ENCODE measurements at regions not wholly inside any gene's neighbourhood (a gene's known extent, or its start where the extent isn't known, plus 50 kb on each side); places are given as distances from the start of the nearest gene placed in this dataset.

DNA sequence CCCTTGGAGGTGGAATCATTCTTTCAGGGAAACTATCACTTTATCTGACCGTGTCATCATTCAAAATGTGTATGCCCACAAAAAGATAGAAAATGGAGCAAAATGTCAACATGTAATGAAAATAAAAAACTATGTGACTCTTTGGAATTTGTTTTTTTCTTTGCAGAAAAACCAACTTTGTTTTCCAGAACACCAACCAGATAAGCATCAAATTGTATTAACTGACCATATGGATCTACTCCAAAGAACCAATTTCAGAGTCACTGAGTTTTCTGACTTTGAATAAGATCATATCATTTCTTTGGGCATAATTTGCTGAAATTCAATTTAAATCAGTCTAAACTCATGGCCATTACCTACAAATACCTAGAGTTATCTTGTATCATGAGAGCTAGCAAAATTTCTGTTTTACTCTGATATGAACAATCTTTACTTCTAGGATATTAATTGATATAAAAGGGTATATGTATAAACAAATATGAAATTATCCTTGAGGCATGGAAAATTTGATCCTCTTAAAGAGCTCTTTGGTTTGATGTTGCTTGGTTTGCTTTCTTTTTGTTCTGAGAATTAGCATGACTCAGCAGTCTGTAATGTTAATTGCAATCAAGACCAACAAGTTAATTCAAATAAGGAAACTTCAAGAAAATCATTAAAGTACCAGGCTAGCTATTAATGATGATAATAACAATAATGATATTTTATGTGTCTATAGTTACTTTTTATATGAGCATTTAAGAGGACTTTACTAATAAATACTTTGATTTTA is 444.4 kb upstream of the MARCKS start:
- no peak for TF ChIP-seq FOXP2 (optimal IDR thresholded peaks at IDR 0.05; ENCODE audit: control extremely low read depth, extremely low read length, insufficient read depth)
- TF ChIP-seq EZH2 (IDR thresholded peaks at IDR 0.05): no peak

All from SK-N-MC (cell line).